ENCODE measurements at regions not wholly inside any gene's neighbourhood (a gene's known extent, or its start where the extent isn't known, plus 50 kb on each side); places are given as distances from the start of the nearest gene placed in this dataset.
"Not testable (repeated sequence)": the region's sequence is repeated elsewhere in the genome, so short reads cannot be mapped to it uniquely, and the experiment has no call there.

DNA sequence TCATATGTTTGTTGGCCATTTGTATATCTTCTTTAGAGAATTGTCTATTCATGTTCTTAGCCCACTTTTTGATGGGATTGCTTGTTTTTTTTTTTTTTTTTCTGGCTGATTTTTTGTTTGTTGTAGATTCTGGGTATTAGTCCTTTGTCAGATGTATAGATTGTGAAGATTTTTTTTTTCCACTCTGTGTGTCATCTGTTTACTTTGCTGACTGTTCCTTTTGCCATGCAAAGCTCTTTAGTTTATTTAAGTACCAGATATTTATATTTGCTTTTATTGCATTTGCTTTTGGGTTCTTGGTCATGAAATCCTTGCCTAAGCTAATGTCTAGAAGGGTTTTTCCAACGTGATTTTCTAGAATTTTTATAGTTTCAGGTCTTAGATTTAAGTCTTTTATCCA lies 547.9 kb downstream of the TMEM135 start:
- not testable (repeated sequence) for H3K4me1 ChIP-seq (ENCODE audit: control insufficient read depth, insufficient read depth, low read depth, low read length); DNase-seq; H3K27me3 ChIP-seq (ENCODE audit: control insufficient read depth in 1 of 2, insufficient read depth in 1 of 2, low read length in 2 of 2); H2BK15ac ChIP-seq (ENCODE audit: low read depth, poor library complexity, severe bottlenecking); H3K27ac ChIP-seq (ENCODE audit: low read length, poor library complexity, severe bottlenecking); H4K91ac ChIP-seq (ENCODE audit: low read length); H2BK5ac ChIP-seq (ENCODE audit: low read depth, low read length, poor library complexity, severe bottlenecking); H3K79me1 ChIP-seq (replicated peaks; ENCODE audit: low read length, poor library complexity, severe bottlenecking); H3K18ac ChIP-seq (ENCODE audit: low read depth in 1 of 2, low read length in 2 of 2); H3K9ac ChIP-seq (ENCODE audit: low read length); H2BK12ac ChIP-seq (ENCODE audit: low read length in 2 of 2); H3K36me3 ChIP-seq (ENCODE audit: control insufficient read depth in 1 of 2, insufficient read depth in 2 of 2, low read depth in 1 of 2, low read length in 2 of 2); H2AK5ac ChIP-seq (ENCODE audit: low read length, severe bottlenecking); H3K4ac ChIP-seq (ENCODE audit: low read depth in 1 of 2, low read length in 2 of 2); H4K8ac ChIP-seq (ENCODE audit: low read length); H2AFZ ChIP-seq (ENCODE audit: low read depth, low read length); H3K4me3 ChIP-seq (ENCODE audit: insufficient read depth in 1 of 2, low read depth in 1 of 2, low read length in 2 of 2); H2BK120ac ChIP-seq (ENCODE audit: low read depth, low read length); H3K4me2 ChIP-seq (ENCODE audit: low read length, poor library complexity, severe bottlenecking); H3K14ac ChIP-seq (ENCODE audit: low read length in 2 of 2); H3K23ac ChIP-seq (ENCODE audit: low read length in 2 of 2)
- H3K9me3 ChIP-seq (ENCODE audit: control insufficient read depth, low read length): peaks cover 22% of the 10 kb centered on the region
- WGBS: 33% methylated on average over 1 of the region's 1 CpG

DNA sequence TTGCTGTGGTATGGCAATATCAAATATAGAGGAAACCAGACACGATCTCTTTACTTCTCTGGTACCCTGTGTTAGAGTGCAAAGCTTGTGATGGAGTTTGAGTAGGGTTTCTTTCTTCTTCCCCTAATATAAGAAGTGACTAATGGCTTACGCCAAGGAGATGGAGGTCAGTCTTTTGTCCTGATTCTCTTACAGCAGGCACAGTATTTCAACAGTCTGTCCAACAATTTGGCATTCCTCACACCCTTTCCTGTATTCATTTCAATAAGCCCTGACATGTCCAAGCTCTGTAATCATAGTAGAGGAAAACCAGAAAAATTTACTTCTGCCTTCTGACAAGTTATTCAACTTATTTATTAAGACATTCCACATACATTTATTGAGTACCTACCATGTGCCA lies 546.2 kb downstream of the TMEM135 start:
- Histone ChIP-seq H3K14ac (ENCODE audit: low read length in 2 of 2) (no peak overlapping the region), H3K4me2 (ENCODE audit: low read length, poor library complexity, severe bottlenecking) (no peak overlapping the region), H2BK15ac (ENCODE audit: low read depth, poor library complexity, severe bottlenecking) (no peak overlapping the region), H3K4ac (ENCODE audit: low read depth in 1 of 2, low read length in 2 of 2) (no peak overlapping the region), H3K27me3 (ENCODE audit: control insufficient read depth in 1 of 2, insufficient read depth in 1 of 2, low read length in 2 of 2) (no peaks in the 10 kb centered on the region), H3K36me3 (ENCODE audit: control insufficient read depth in 1 of 2, insufficient read depth in 2 of 2, low read depth in 1 of 2, low read length in 2 of 2) (no peaks in the 10 kb centered on the region), H2AK5ac (ENCODE audit: low read length, severe bottlenecking) (no peak overlapping the region), H3K18ac (ENCODE audit: low read depth in 1 of 2, low read length in 2 of 2) (no peak overlapping the region), H4K91ac (ENCODE audit: low read length) (no peak overlapping the region), H3K79me1 (replicated peaks; ENCODE audit: low read length, poor library complexity, severe bottlenecking) (no peaks in the 10 kb centered on the region), H4K8ac (ENCODE audit: low read length) (no peak overlapping the region), H2BK120ac (ENCODE audit: low read depth, low read length) (no peak overlapping the region), H3K4me1 (ENCODE audit: control insufficient read depth, insufficient read depth, low read depth, low read length) (no peaks in the 10 kb centered on the region), H3K9me3 (ENCODE audit: control insufficient read depth, low read length) (peaks cover 15% of the 10 kb centered on the region), H2AFZ (ENCODE audit: low read depth, low read length) (no peak overlapping the region), H3K9ac (ENCODE audit: low read length) (no peak overlapping the region), H3K4me3 (ENCODE audit: insufficient read depth in 1 of 2, low read depth in 1 of 2, low read length in 2 of 2) (no peak overlapping the region), H2BK12ac (ENCODE audit: low read length in 2 of 2) (no peak overlapping the region), H2BK5ac (ENCODE audit: low read depth, low read length, poor library complexity, severe bottlenecking) (no peak overlapping the region), H3K27ac (ENCODE audit: low read length, poor library complexity, severe bottlenecking) (no peak overlapping the region), H3K23ac (ENCODE audit: low read length in 2 of 2) (no peak overlapping the region)
- WGBS: 100% methylated on average over 1 of the region's 2 CpGs
- DNase-seq: no peak

DNA sequence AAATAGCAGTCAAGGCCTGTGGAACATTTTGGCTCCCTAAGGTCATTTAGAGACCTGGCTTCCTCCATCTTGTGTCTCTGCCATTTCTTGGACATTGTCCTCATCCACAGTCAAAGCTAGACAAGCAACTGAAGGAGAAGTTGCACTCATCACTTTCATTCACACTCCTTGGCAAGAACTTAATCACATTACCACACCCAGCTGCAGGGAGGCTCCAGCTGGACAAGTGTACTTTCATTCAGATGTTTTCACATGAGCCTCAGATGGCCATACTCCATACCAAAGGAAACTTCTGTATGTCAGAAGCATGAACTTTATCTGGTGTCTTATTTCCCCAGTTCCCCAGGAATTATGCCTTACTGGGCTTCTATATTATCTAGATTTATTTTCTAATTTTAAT lies 537.4 kb downstream of the TMEM135 start:
- Histone ChIP-seq H3K4me3 (ENCODE audit: insufficient read depth in 1 of 2, low read depth in 1 of 2, low read length in 2 of 2) (no peak overlapping the region), H3K79me1 (replicated peaks; ENCODE audit: low read length, poor library complexity, severe bottlenecking) (no peaks in the 10 kb centered on the region), H2AK5ac (ENCODE audit: low read length, severe bottlenecking) (no peak overlapping the region), H3K18ac (ENCODE audit: low read depth in 1 of 2, low read length in 2 of 2) (no peak overlapping the region), H2BK120ac (ENCODE audit: low read depth, low read length) (no peak overlapping the region), H3K36me3 (ENCODE audit: control insufficient read depth in 1 of 2, insufficient read depth in 2 of 2, low read depth in 1 of 2, low read length in 2 of 2) (no peaks in the 10 kb centered on the region), H3K27me3 (ENCODE audit: control insufficient read depth in 1 of 2, insufficient read depth in 1 of 2, low read length in 2 of 2) (no peaks in the 10 kb centered on the region), H3K23ac (ENCODE audit: low read length in 2 of 2) (no peak overlapping the region), H3K4me2 (ENCODE audit: low read length, poor library complexity, severe bottlenecking) (no peak overlapping the region), H4K91ac (ENCODE audit: low read length) (no peak overlapping the region), H2BK12ac (ENCODE audit: low read length in 2 of 2) (no peak overlapping the region), H4K8ac (ENCODE audit: low read length) (no peak overlapping the region), H2BK15ac (ENCODE audit: low read depth, poor library complexity, severe bottlenecking) (no peak overlapping the region), H3K4ac (ENCODE audit: low read depth in 1 of 2, low read length in 2 of 2) (no peak overlapping the region), H3K14ac (ENCODE audit: low read length in 2 of 2) (no peak overlapping the region), H3K9me3 (ENCODE audit: control insufficient read depth, low read length) (no peaks in the 10 kb centered on the region), H2AFZ (ENCODE audit: low read depth, low read length) (no peak overlapping the region), H2BK5ac (ENCODE audit: low read depth, low read length, poor library complexity, severe bottlenecking) (no peak overlapping the region), H3K9ac (ENCODE audit: low read length) (no peak overlapping the region), H3K4me1 (ENCODE audit: control insufficient read depth, insufficient read depth, low read depth, low read length) (no peaks in the 10 kb centered on the region), H3K27ac (ENCODE audit: low read length, poor library complexity, severe bottlenecking) (no peak overlapping the region)
- DNase-seq: no peak

DNA sequence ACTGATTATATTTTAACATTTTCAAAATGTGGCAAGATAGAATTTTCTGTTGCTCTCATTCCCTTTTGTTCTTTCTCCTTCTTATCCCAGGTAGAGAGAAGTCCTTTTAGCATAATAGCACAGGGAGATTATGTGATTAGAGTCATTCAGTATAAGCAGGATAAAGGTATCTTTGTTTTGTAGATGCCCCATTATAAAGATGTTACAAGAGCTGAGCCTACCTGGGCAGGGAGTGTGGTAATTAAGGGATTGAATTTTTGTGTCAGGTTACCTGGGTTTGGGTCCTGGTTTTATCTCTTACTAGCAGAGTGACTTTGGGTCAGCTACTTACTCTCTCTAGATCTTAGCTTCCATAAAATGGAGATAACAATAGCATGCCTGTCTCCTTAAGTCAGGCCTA lies 536.5 kb downstream of the TMEM135 start:
- Histone ChIP-seq H2BK12ac (ENCODE audit: low read length in 2 of 2) (no peak overlapping the region), H3K27ac (ENCODE audit: low read length, poor library complexity, severe bottlenecking) (no peak overlapping the region), H3K23ac (ENCODE audit: low read length in 2 of 2) (no peak overlapping the region), H3K18ac (ENCODE audit: low read depth in 1 of 2, low read length in 2 of 2) (no peak overlapping the region), H3K9ac (ENCODE audit: low read length) (no peak overlapping the region), H2BK5ac (ENCODE audit: low read depth, low read length, poor library complexity, severe bottlenecking) (no peak overlapping the region), H3K36me3 (ENCODE audit: control insufficient read depth in 1 of 2, insufficient read depth in 2 of 2, low read depth in 1 of 2, low read length in 2 of 2) (no peaks in the 10 kb centered on the region), H3K4me1 (ENCODE audit: control insufficient read depth, insufficient read depth, low read depth, low read length) (no peaks in the 10 kb centered on the region), H4K91ac (ENCODE audit: low read length) (no peak overlapping the region), H2BK15ac (ENCODE audit: low read depth, poor library complexity, severe bottlenecking) (no peak overlapping the region), H3K4me2 (ENCODE audit: low read length, poor library complexity, severe bottlenecking) (no peak overlapping the region), H3K4ac (ENCODE audit: low read depth in 1 of 2, low read length in 2 of 2) (no peak overlapping the region), H4K8ac (ENCODE audit: low read length) (no peak overlapping the region), H2AFZ (ENCODE audit: low read depth, low read length) (no peak overlapping the region), H2BK120ac (ENCODE audit: low read depth, low read length) (no peak overlapping the region), H3K4me3 (ENCODE audit: insufficient read depth in 1 of 2, low read depth in 1 of 2, low read length in 2 of 2) (no peak overlapping the region), H2AK5ac (ENCODE audit: low read length, severe bottlenecking) (no peak overlapping the region), H3K9me3 (ENCODE audit: control insufficient read depth, low read length) (no peaks in the 10 kb centered on the region), H3K79me1 (replicated peaks; ENCODE audit: low read length, poor library complexity, severe bottlenecking) (no peaks in the 10 kb centered on the region), H3K27me3 (ENCODE audit: control insufficient read depth in 1 of 2, insufficient read depth in 1 of 2, low read length in 2 of 2) (no peaks in the 10 kb centered on the region), H3K14ac (ENCODE audit: low read length in 2 of 2) (no peak overlapping the region)
- no peak for DNase-seq
